Natural killer cell (primary cell): ENCODE measurements at regions not wholly inside any gene's neighbourhood (a gene's known extent, or its start where the extent isn't known, plus 50 kb on each side); places are given as distances from the start of the nearest gene placed in this dataset.

Experiments used
- ATAC-seq, 3 donors: fragments of 150-1000 bp in 2 of 3; fragments of 200-7000 bp in 1 of 3; cut with Tn5 transposase; 1 replicate in 1 of 3; 2 replicates in 2 of 3; pipeline ENCODE4 v1.10.0; 2021; ENCODE audit warnings: mild to moderate bottlenecking in 2 of 3, moderate library complexity in 2 of 3
- DNase-seq, 2 donors: peaks; one replicate each; pipeline versions ENCODE4 v3.0.0 to v3.0.0-alpha.2; 2013 to 2021; ENCODE audit warnings: mixed read lengths in 1 of 2
- H3K27ac ChIP-seq: one replicate; pipeline ENCODE4 v1.5.1; 2013; ENCODE audit warnings: mild to moderate bottlenecking, low read length
- H3K27me3 ChIP-seq: one replicate; pipeline ENCODE4 v1.6.1; 2013; ENCODE audit warnings: low read length; ENCODE audit not compliant: control insufficient read depth, insufficient read depth
- H3K36me3 ChIP-seq: one replicate; pipeline ENCODE4 v1.6.1; 2013; ENCODE audit warnings: low read length; ENCODE audit not compliant: control insufficient read depth, insufficient read depth
- H3K4me1 ChIP-seq: one replicate; pipeline ENCODE4 v1.6.1; 2013; ENCODE audit warnings: low read length; ENCODE audit not compliant: control insufficient read depth, insufficient read depth
- H3K4me3 ChIP-seq: one replicate; pipeline ENCODE4 v1.5.1; 2013; ENCODE audit warnings: low read length
- H3K9me3 ChIP-seq: one replicate; pipeline ENCODE4 v1.6.1; 2013; ENCODE audit warnings: low read length; ENCODE audit not compliant: control insufficient read depth, insufficient read depth
- H3K27ac Mint-ChIP-seq, 2 donors: one replicate each; pipeline ENCODE4 v1.8.0; 2022; ENCODE audit warnings: mild to moderate bottlenecking in 2 of 2, mixed read lengths in 2 of 2, moderate library complexity in 1 of 2
- H3K27me3 Mint-ChIP-seq, 2 donors: one replicate each; pipeline ENCODE4 v1.8.0; 2022; ENCODE audit warnings: low read depth in 2 of 2, mixed read lengths in 2 of 2
- H3K36me3 Mint-ChIP-seq: one replicate; pipeline ENCODE4 v1.8.0; 2022; ENCODE audit warnings: mixed read lengths
- H3K4me1 Mint-ChIP-seq, 2 donors: one replicate each; pipeline ENCODE4 v1.8.0; 2022; ENCODE audit warnings: mixed read lengths in 2 of 2
- H3K4me3 Mint-ChIP-seq: one replicate; pipeline ENCODE4 v1.8.0; 2022; ENCODE audit warnings: mild to moderate bottlenecking, moderate library complexity, mixed read lengths
- H3K9me3 Mint-ChIP-seq, 2 donors: one replicate each; pipeline ENCODE4 v1.8.0; 2022; ENCODE audit warnings: mixed read lengths in 2 of 2
- CTCF ChIP-seq: fragments of 200-600 bp; IDR thresholded peaks from one replicate; pipeline ENCODE4 v1.8.0; 2022; ENCODE audit warnings: antibody characterized with exemption
- WGBS: methylation state at CpG from one replicate; pipeline ENCODE4 v1.1.7; 2013; ENCODE audit warnings: missing lambda C conversion rate; ENCODE audit not compliant: insufficient coverage; 5-methylcytosine and 5-hydroxymethylcytosine counted together
- intact Hi-C: fragments of 100-400 bp; cut with micrococcal nuclease; formaldehyde crosslinking; loops from one replicate; pipeline ENCODE4 v1.14.2; 2022

GRCh38 chr5:56480705-56481427, 247.7 kb upstream of the ANKRD55 start:
- no peaks in the 10 kb centered on the region for H3K27me3 ChIP-seq
- H3K4me1 Mint-ChIP-seq = peaks cover 8 to 22% of the 10 kb centered on the region in 2 donors
- no peaks in the 10 kb centered on the region for H3K9me3 ChIP-seq
- peaks cover 25% of the 10 kb centered on the region for H3K4me1 ChIP-seq
- 1% methylated on average over 53 of the region's 62 CpGs for WGBS
- H3K4me3 Mint-ChIP-seq = peak overlapping the region; percentile 90
- peak in 1 of 2 donors; percentile 54 for DNase-seq
- H3K4me3 ChIP-seq = peak overlapping the region; percentile 57
- H3K27ac Mint-ChIP-seq = peak overlapping the region; percentile 69 to 70
- no peak for TF ChIP-seq CTCF
- H3K27ac ChIP-seq = peak overlapping the region; percentile 70
- intact Hi-C loops = no loop called here
- no peaks in the 10 kb centered on the region for H3K36me3 Mint-ChIP-seq
- H3K27me3 Mint-ChIP-seq = peaks cover 15 to 18% of the 10 kb centered on the region in 2 donors
- ATAC-seq = peak in 2 of 3 donors; percentile 44 to 54
- H3K36me3 ChIP-seq = no peaks in the 10 kb centered on the region
- no peaks in the 10 kb centered on the region for H3K9me3 Mint-ChIP-seq

- H3K9me3 Mint-ChIP-seq = no peaks in the 10 kb centered on the region
- 49% methylated on average over 15 of the region's 15 CpGs for WGBS
- Histone ChIP-seq H3K27ac (peak overlapping the region; percentile 70), H3K4me3 (peak overlapping the region; percentile 57), H3K4me1 (peaks cover 25% of the 10 kb centered on the region), H3K36me3 (no peaks in the 10 kb centered on the region), H3K9me3 (no peaks in the 10 kb centered on the region), H3K27me3 (no peaks in the 10 kb centered on the region)
- no peak overlapping the region for H3K27ac Mint-ChIP-seq
- peaks cover 15 to 18% of the 10 kb centered on the region in 2 donors for H3K27me3 Mint-ChIP-seq
- DNase-seq = peak in 1 of 2 donors; percentile 60
- no peaks in the 10 kb centered on the region for H3K36me3 Mint-ChIP-seq
- ATAC-seq = peak in 1 of 3 donors; percentile 9
- H3K4me3 Mint-ChIP-seq = peak overlapping the region; percentile 80
- H3K4me1 Mint-ChIP-seq = peaks cover 8 to 22% of the 10 kb centered on the region in 2 donors
- TF ChIP-seq CTCF = no peak
- intact Hi-C loops = no loop called here
These were observed 247.1 kb upstream of the ANKRD55 start for GRCh38 chr5:56480078-56480704.

GRCh38 chr5:56479696-56480077, 246.6 kb upstream of the ANKRD55 start:
- Histone ChIP-seq H3K27ac (peak overlapping the region; percentile 70), H3K4me1 (peaks cover 25% of the 10 kb centered on the region), H3K36me3 (no peaks in the 10 kb centered on the region), H3K4me3 (no peak overlapping the region), H3K9me3 (no peaks in the 10 kb centered on the region), H3K27me3 (no peaks in the 10 kb centered on the region)
- ATAC-seq (peak in 1 of 3 donors; percentile 61), DNase-seq (peak in 1 of 2 donors; percentile 43)
- H3K27ac Mint-ChIP-seq = no peak overlapping the region
- peak overlapping the region; percentile 80 for H3K4me3 Mint-ChIP-seq
- peaks cover 15 to 18% of the 10 kb centered on the region in 2 donors for H3K27me3 Mint-ChIP-seq
- no peaks in the 10 kb centered on the region for H3K9me3 Mint-ChIP-seq
- no peak for TF ChIP-seq CTCF
- 57% methylated on average over 9 of the region's 9 CpGs for WGBS
- intact Hi-C loops = no loop called here
- no peaks in the 10 kb centered on the region for H3K36me3 Mint-ChIP-seq
- H3K4me1 Mint-ChIP-seq = peaks cover 8 to 22% of the 10 kb centered on the region in 2 donors
